Motor neuron (in vitro differentiated cells): ENCODE measurements at regions not wholly inside any gene's neighbourhood (a gene's known extent, or its start where the extent isn't known, plus 50 kb on each side); places are given as distances from the start of the nearest gene placed in this dataset.

ENCODE experiments used
- ATAC-seq, 8 experiments: fragments of 200-7000 bp; cut with Tn5 transposase; replicated peaks in 6 of 8; 2 replicates each; pipeline ENCODE4 v1.8.0; 2021; ENCODE audit warnings: mild to moderate bottlenecking in 8 of 8, moderate library complexity in 8 of 8
- H3K27ac ChIP-seq, 2 donors: fragments of 250-450 bp; sonication (Bioruptor Pico); 2 replicates each; pipeline ENCODE4 v1.9.0; 2021; ENCODE audit warnings: antibody characterized with exemption in 2 of 2, mild to moderate bottlenecking in 2 of 2, moderate library complexity in 1 of 2
- H3K4me1 ChIP-seq, 2 donors: fragments of 250-450 bp; sonication (Bioruptor Pico); replicated peaks in 1 of 2; 2 replicates each; pipeline ENCODE4 v1.6.1; 2021; ENCODE audit warnings: antibody characterized with exemption in 2 of 2, mild to moderate bottlenecking in 2 of 2, moderate library complexity in 1 of 2
- H3K4me3 ChIP-seq, 5 donors: fragments of 250-450 bp; sonication (Bioruptor Pico); 2 replicates each; pipeline ENCODE4 v1.9.0; 2021; ENCODE audit warnings: antibody characterized with exemption in 5 of 5, mild to moderate bottlenecking in 5 of 5, moderate library complexity in 4 of 5
- WGBS, 10 experiments: fragments of 450-650 bp; shearing (Covaris generic); methylation state at CpG; one replicate each; pipeline ENCODE4 v1.0.0; 2022; 5-methylcytosine and 5-hydroxymethylcytosine counted together
- in situ Hi-C, 9 experiments: fragments of 400-800 bp; cut with MboI; loops; one replicate each; pipeline ENCODE4 v1.15.0; 2021; ENCODE audit warnings: low sequenced_read_pairs in 9 of 9, low pct_unique_long_range_greater_than_20kb in 2 of 9; ENCODE audit not compliant: unreplicated experiment in 9 of 9

- no peak overlapping the region for H3K4me3 ChIP-seq
- in situ Hi-C loops, result no loop called here
- peaks cover 11 to 24% of the 10 kb centered on the region in 2 donors for H3K4me1 ChIP-seq
- ATAC-seq, result no peak
- WGBS, 10 experiments, result 65 to 93% (median 89%) methylated on average over 2 to 12 of the region's 12 CpGs
- no peak overlapping the region for H3K27ac ChIP-seq
Measured at GRCh38 chr13:34153428-34154180, 335.7 kb downstream of the RFC3 start.

DNA sequence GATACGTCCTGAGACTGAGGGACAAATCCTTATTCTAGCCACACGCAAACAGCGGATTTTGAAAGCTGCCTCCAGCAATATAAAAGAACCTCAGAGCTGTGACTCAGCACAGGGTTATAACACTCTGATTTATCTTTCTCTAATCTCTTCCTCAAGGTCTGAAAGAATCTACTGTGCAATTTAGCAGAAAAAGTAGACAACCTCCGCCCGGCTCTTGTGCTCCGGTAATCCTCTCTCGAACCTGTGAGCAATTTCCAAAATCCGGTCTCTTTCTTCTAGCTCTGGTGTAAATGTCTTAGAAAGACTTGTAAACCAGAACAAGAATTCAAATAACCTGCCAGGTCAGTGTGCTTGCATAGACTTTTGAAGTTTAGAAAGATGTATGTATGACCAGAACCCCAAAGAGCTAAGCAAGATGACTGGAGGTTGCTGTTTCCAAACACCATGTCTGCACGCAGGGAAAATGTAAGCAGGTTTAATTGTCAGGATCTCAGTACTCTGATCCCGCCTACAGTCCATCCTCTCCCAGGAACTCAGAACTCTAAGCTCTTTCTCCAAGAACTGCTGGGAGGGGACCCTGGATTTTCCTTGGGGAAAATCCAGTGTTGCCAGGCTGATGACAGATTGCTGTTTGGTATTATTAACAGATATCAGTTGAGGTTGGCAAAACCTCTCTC lies 338.1 kb downstream of the RFC3 start:
- WGBS, 10 experiments, result 40 to 93% (median 79%) methylated on average over 1 to 10 of the region's 10 CpGs; no CpG with 5 or more reads in 2 of the 10 experiments
- Histone ChIP-seq H3K4me3 (no peak overlapping the region), H3K4me1 (peaks cover 11 to 24% of the 10 kb centered on the region in 2 donors), H3K27ac (no peak overlapping the region)
- in situ Hi-C loops, result no loop called here
- ATAC-seq, result peak in 7 of 8 experiments; percentile 15 to 59 (median 50)

GRCh38 chr13:34156841-34157365 lies 339.0 kb downstream of the RFC3 start:
- in situ Hi-C loops, result no loop called here
- Histone ChIP-seq H3K4me1 (peaks cover 15 to 27% of the 10 kb centered on the region in 2 donors), H3K4me3 (no peak overlapping the region), H3K27ac (no peak overlapping the region)
- peak; percentile 98 to 100 (median 100) for ATAC-seq
- WGBS, 10 experiments, result 0 to 73% (median 40%) methylated on average over 1 to 8 of the region's 12 CpGs; no CpG with 5 or more reads in 1 of the 10 experiments

- no peak for ATAC-seq
- H3K27ac ChIP-seq, result no peak overlapping the region
- H3K4me3 ChIP-seq, result no peak overlapping the region
- in situ Hi-C loops, result no loop called here
- WGBS, 10 experiments, result 67 to 100% (median 86%) methylated on average over 1 to 3 of the region's 3 CpGs; no CpG with 5 or more reads in 6 of the 10 experiments
- H3K4me1 ChIP-seq, result peaks cover 22 to 38% of the 10 kb centered on the region in 2 donors
Measured at GRCh38 chr13:34159946-34160345, 342.0 kb downstream of the RFC3 start.

DNA sequence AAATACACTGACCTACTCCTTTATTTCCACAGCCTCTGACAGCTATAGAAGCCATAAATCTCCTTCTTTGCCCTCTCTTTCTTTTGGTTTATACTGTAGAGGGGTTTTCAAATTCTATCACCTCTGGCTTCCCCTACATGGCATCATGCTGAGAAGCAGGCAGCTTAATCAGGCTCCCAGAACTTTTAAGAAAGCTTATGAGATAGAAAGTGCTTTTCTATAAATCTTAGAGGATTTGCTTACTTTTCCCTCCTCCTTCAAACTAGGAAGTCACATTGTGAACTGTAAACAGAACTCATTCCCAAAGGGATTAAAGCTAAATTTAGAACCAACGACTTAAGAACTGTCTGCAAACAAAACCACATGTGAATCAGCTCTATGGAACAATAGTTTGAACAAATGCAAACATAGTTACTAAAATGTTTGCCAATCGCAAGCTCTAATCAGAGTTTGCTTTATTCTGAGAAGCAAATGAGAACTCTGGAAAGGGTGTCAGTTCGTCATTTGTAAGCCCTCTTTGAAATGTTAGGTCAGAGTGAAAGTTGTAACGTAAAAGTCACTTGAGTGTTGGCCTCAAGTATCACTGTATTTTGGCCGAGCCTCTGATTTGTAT lies 344.1 kb downstream of the RFC3 start:
- in situ Hi-C loops, result no loop called here
- no peak overlapping the region for H3K4me3 ChIP-seq
- no peak overlapping the region for H3K27ac ChIP-seq
- 0 to 51% (median 34%) methylated on average over 1 to 5 of the region's 5 CpGs; no CpG with 5 or more reads in 1 of the 10 experiments for WGBS, 10 experiments
- H3K4me1 ChIP-seq, result peaks cover 12 to 18% of the 10 kb centered on the region in 2 donors
- ATAC-seq, result peak in 6 of 8 experiments; percentile 32 to 80 (median 57)

DNA sequence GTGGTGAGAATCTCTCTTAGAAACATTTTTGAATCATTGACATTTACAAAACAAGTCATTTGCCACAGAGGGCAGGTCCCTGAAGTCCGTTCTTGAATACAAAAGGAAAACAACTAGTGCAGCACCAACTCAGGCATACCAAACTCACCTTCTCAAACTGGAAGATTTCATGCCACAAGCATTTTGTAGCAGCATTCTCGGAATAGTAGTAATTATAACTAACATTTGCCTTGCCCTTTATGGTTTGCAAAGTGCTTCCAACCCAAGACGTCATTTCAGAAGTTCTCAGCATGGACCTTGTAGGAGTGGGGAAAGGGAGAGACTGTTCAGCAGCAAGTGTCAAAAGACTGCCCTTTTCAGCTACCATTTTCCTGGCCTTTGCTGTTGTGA lies 344.6 kb downstream of the RFC3 start:
- H3K4me1 ChIP-seq, result peaks cover 12 to 14% of the 10 kb centered on the region in 2 donors
- WGBS, 10 experiments, result 0 to 100% (median 63%) methylated on average over 1 to 3 of the region's 3 CpGs; no CpG with 5 or more reads in 2 of the 10 experiments
- H3K4me3 ChIP-seq, result no peak overlapping the region
- in situ Hi-C loops, result no loop called here
- H3K27ac ChIP-seq, result no peak overlapping the region
- peak in 4 of 8 experiments; percentile 3 to 74 (median 54) for ATAC-seq

DNA sequence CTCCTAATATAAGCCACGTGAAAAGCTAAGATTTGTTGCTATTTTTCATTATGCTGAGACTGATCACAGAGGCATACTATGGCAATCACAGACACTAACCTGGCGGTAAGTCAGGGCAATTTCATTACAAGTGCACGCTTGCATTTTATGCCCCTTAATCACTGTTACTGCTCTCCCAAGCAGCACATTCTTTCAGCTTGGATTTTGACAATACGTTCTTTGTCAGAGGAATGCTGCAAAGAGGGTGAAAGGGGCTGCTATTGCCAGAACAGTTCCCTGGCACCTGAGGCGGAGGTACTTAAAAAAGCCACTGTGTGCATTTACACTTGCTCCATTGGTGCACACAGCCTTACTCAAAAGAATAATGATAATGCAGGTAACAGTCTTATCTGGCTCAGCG lies 346.6 kb downstream of the RFC3 start:
- Histone ChIP-seq H3K27ac (no peak overlapping the region), H3K4me1 (peaks cover 12 to 14% of the 10 kb centered on the region in 2 donors), H3K4me3 (no peak overlapping the region)
- 68 to 100% (median 82%) methylated on average over 1 to 5 of the region's 6 CpGs; no CpG with 5 or more reads in 1 of the 10 experiments for WGBS, 10 experiments
- peak in 3 of 8 experiments; percentile 17 to 39 (median 20) for ATAC-seq
- in situ Hi-C loops, result no loop called here

DNA sequence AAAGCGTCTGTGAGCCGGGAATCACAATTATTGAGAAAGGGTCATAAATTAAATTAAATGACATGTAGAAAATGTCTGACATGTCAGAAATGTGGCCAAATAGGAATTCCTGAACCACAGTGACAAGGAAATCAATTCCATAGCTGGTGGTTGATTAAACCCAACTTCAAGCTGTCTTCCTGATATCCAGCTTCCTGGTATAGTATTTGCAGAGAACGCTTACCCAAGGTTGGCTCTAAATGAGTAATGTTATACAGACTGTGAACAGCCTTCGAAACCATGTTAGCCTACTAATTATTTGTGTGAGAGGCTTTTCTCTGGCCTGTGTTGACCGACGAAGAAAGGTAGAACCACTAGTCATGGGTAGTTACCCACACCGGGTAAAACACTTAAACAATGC lies 347.2 kb downstream of the RFC3 start:
- Histone ChIP-seq H3K27ac (no peak overlapping the region), H3K4me3 (no peak overlapping the region), H3K4me1 (peaks cover 12 to 14% of the 10 kb centered on the region in 2 donors)
- 66 to 100% (median 92%) methylated on average over 2 to 7 of the region's 7 CpGs for WGBS, 10 experiments
- no peak for ATAC-seq
- in situ Hi-C loops, result no loop called here

DNA sequence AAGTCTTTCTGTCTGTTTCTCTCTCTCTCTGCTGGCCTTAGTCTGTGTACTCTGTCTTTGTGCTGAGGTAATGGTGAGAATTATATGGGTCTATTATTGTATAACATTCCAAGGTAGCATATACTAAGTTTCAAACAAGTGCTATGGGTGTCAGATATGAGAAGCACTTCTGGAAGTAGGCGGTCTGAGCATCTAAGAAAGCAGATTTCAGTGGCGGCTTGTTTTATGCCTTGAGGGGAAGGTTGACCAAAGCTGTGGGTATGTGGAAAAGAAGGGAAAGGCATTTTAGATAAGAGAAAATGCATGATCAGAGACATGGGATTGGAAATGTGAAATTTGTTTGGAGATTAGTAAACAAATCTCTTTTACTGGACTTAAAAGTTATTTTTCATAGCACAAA lies 348.5 kb downstream of the RFC3 start:
- Histone ChIP-seq H3K27ac (no peak overlapping the region), H3K4me3 (no peak overlapping the region), H3K4me1 (peaks cover 11 to 14% of the 10 kb centered on the region in 2 donors)
- no peak for ATAC-seq
- WGBS, 10 experiments, result 85 to 100% (median 97%) methylated on average over 1 to 2 of the region's 2 CpGs; no CpG with 5 or more reads in 4 of the 10 experiments
- in situ Hi-C loops, result no loop called here

DNA sequence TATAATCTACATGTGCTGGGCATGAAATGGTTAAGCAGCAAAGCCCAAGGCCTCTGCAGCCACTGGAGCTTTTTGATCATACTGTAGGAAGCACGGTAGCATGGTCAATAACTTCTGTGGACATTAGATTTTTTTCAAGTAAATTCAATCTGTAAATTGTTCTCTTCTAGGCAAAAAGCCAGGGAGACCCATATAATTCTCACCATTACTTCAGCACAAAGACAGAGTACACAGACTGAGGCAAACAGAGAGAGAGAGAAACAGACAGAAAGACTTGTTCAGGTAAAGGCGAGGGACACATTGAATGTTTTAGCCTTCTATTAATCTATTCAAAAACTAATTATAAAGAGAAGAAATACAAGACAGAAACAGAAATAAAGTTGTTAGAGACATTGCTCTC lies 349.4 kb downstream of the RFC3 start:
- whole genome bisulfite sequencing, 10 experiments, result 11 to 80% (median 56%) methylated on average over 1 to 2 of the region's 2 CpGs; no CpG with 5 or more reads in 1 of the 10 experiments
- peak in 1 of 8 experiments; percentile 81 for ATAC-seq
- H3K27ac ChIP-seq, result no peak overlapping the region
- in situ Hi-C loops, result no loop called here
- no peak overlapping the region for H3K4me3 ChIP-seq
- peaks cover 4 to 7% of the 10 kb centered on the region in 2 donors for H3K4me1 ChIP-seq

GRCh38 chr13:34172048-34172447 lies 354.1 kb downstream of the RFC3 start:
- no peak for ATAC-seq
- in situ Hi-C loops, result no loop called here
- Histone ChIP-seq H3K4me3 (no peak overlapping the region), H3K4me1 (no peaks in the 10 kb centered on the region), H3K27ac (no peak overlapping the region)

GRCh38 chr13:34174671-34175145 lies 356.8 kb downstream of the RFC3 start:
- no peak for ATAC-seq
- in situ Hi-C loops, result no loop called here
- Histone ChIP-seq H3K27ac (no peak overlapping the region), H3K4me1 (no peaks in the 10 kb centered on the region), H3K4me3 (no peak overlapping the region)
- WGBS, 10 experiments, result 63 to 100% (median 100%) methylated on average over 1 to 2 of the region's 2 CpGs; no CpG with 5 or more reads in 1 of the 10 experiments

DNA sequence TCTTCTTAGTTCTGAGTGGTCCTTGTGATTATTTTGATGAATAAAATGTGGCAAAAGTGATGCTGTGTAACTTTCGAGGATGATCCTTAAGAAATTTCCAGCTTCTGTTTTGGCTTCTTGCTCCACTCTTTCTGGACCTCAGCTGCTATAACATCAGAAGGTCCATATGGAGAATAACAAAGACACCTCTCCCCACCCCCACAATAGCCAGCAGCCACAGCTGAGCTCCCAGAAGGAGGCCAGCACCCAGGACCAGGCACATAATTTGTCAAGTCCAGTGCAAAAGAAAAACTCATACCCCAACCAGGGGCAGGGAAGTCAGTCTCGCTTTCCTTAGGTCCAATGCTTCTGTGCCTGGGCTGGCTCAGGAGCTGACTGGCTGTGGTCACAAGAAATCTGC lies 357.6 kb downstream of the RFC3 start:
- in situ Hi-C loops, result no loop called here
- 50 to 100% (median 85%) methylated on average over 1 to 2 of the region's 2 CpGs; no CpG with 5 or more reads in 6 of the 10 experiments for WGBS, 10 experiments
- no peak overlapping the region for H3K4me3 ChIP-seq

More for the DNA sequence above, 357.6 kb downstream of the RFC3 start:
- ATAC-seq, result no peak
- Histone ChIP-seq H3K4me1 (no peaks in the 10 kb centered on the region), H3K27ac (no peak overlapping the region)
